Stomach (tissue), 8 donors: ENCODE measurements at regions not wholly inside any gene's neighbourhood (a gene's known extent, or its start where the extent isn't known, plus 50 kb on each side); places are given as distances from the start of the nearest gene placed in this dataset.

Source experiments
- DNase-seq, 2 donors: peaks; one replicate each; pipeline versions ENCODE4 v3.0.0 to v3.0.0-alpha.2; 2013 to 2019
- H3K27ac ChIP-seq, 5 donors: fragments of 200-600 bp in 4 of 5; sonication (generic) in 4 of 5; one replicate each; pipeline ENCODE4 v1.5.1; 2013 to 2019; ENCODE audit warnings: mild to moderate bottlenecking in 1 of 5, moderate library complexity in 1 of 5
- H3K27me3 ChIP-seq, 3 donors: fragments of 200-600 bp; sonication (generic); one replicate each; pipeline ENCODE4 v1.5.1; 2017 to 2019; ENCODE audit warnings: mixed run types in 1 of 3
- H3K36me3 ChIP-seq, 4 donors: fragments of 200-600 bp; sonication (generic); 1 replicate in 3 of 4; 2 replicates in 1 of 4; pipeline ENCODE4 v1.5.1; 2016 to 2019
- H3K4me1 ChIP-seq, 4 donors: fragments of 200-600 bp; sonication (generic); one replicate each; pipeline ENCODE4 v1.5.1; 2016 to 2019
- H3K4me3 ChIP-seq, 4 donors: fragments of 200-600 bp; sonication (generic) in 3 of 4; one replicate each; pipeline ENCODE4 v1.5.1; 2016 to 2019; ENCODE audit warnings: mild to moderate bottlenecking in 1 of 4
- H3K9me3 ChIP-seq, 4 donors: fragments of 200-600 bp; sonication (generic); one replicate each; pipeline ENCODE4 v1.5.1; 2016 to 2019
- CTCF ChIP-seq, 7 experiments: fragments of 450-650 bp in 4 of 7; fragments of 200-600 bp in 3 of 7; sonication (generic) in 3 of 7; IDR thresholded peaks; one replicate each; pipeline ENCODE4 v1.5.1; 2016 to 2019; ENCODE audit warnings: antibody characterized with exemption in 7 of 7, control low read depth in 2 of 7, mild to moderate bottlenecking in 1 of 7
- EP300 ChIP-seq: sonication (generic); formaldehyde crosslinking; IDR thresholded peaks from one replicate; pipeline ENCODE4 v1.6.1; 2017; ENCODE audit warnings: antibody characterized with exemption
- POLR2A ChIP-seq, 4 donors: fragments of 450-650 bp; IDR thresholded peaks; one replicate each; pipeline ENCODE4 v1.6.1; 2016; ENCODE audit warnings: antibody characterized with exemption in 4 of 4, control low read depth in 2 of 4, mild to moderate bottlenecking in 1 of 4, moderate library complexity in 1 of 4
- POLR2AphosphoS5 ChIP-seq, 3 donors: sonication (generic); formaldehyde crosslinking; IDR thresholded peaks; one replicate each; pipeline ENCODE4 v1.6.1; 2016; ENCODE audit warnings: antibody characterized with exemption in 3 of 3
- WGBS, 5 donors: extraction: QIAGEN DNeasy Blood & Tissue Kit in 3 of 5; methylation state at CpG; one replicate each; pipeline versions ENCODE4 v1.1.5 to v1.1.7; 2013 to 2018; 5-methylcytosine and 5-hydroxymethylcytosine counted together
- intact Hi-C: fragments of 100-400 bp; cut with DNase I; formaldehyde crosslinking; loops from one replicate; pipeline ENCODE4 v1.15.1; 2023; ENCODE audit warnings: low total_unique reads
- donor health status: healthy with polysubstance abuse.
- donor health status: Bipolar disorder and iron deficiency.
- donor health status: healthy.

GRCh38 chr5:109584986-109585599 lies 104.6 kb upstream of the MAN2A1 start:
- peak in 1 of 2 donors; percentile 14 for DNase-seq
- intact Hi-C loops = no loop called here
- H3K27ac ChIP-seq = no peak overlapping the region
- H3K27me3 ChIP-seq = no peaks in the 10 kb centered on the region
- no peaks in the 10 kb centered on the region for H3K4me1 ChIP-seq
- TF ChIP-seq POLR2AphosphoS5 (IDR thresholded peaks at IDR 0.05) = no peak
- no peak for TF ChIP-seq EP300
- TF ChIP-seq POLR2A (IDR thresholded peaks at IDR 0.05) = no peak
- TF ChIP-seq CTCF (IDR thresholded peaks at IDR 0.05) = no peak
- H3K9me3 ChIP-seq = no peaks in the 10 kb centered on the region
- no peak overlapping the region for H3K4me3 ChIP-seq
- WGBS, 5 donors = 52 to 68% (median 57%) methylated on average over 4 of the region's 4 CpGs
- no peaks in the 10 kb centered on the region for H3K36me3 ChIP-seq

GRCh38 chr5:109580225-109580624 lies 109.5 kb upstream of the MAN2A1 start:
- no peaks in the 10 kb centered on the region for H3K9me3 ChIP-seq
- 60 to 71% (median 68%) methylated on average over 3 of the region's 3 CpGs for WGBS, 5 donors
- no peaks in the 10 kb centered on the region for H3K27me3 ChIP-seq
- TF ChIP-seq CTCF (IDR thresholded peaks at IDR 0.05) (no peak), POLR2A (IDR thresholded peaks at IDR 0.05) (no peak), EP300 (no peak), POLR2AphosphoS5 (IDR thresholded peaks at IDR 0.05) (no peak)
- intact Hi-C loops = no loop called here
- H3K4me3 ChIP-seq = no peak overlapping the region
- no peak overlapping the region for H3K27ac ChIP-seq
- DNase-seq = no peak
- no peaks in the 10 kb centered on the region for H3K4me1 ChIP-seq
- H3K36me3 ChIP-seq = no peaks in the 10 kb centered on the region

DNA sequence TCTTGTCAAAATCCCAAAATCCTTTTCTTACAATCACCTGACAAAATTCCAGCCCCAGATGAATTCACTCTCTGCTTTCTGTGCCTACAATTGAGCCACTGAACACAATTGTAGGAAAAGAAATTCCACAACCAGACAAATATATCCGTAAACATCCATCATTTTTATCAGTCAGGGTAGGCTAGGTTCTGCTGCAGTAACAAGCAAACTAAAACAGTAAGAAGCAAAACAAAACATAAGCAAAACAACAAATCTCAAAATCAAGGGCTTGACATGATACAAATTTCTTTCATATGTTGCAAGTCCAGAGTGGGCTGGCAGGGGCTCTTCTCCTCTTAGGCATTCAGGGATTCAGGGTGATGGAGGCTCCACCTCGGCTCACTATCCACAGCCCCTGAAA lies 114.2 kb upstream of the MAN2A1 start:
- no peak for TF ChIP-seq POLR2AphosphoS5 (IDR thresholded peaks at IDR 0.05)
- no peak for TF ChIP-seq POLR2A (IDR thresholded peaks at IDR 0.05)
- no peak for TF ChIP-seq EP300
- TF ChIP-seq CTCF (IDR thresholded peaks at IDR 0.05) = no peak
- intact Hi-C loops = no loop called here
- WGBS, 5 donors = 76 to 95% (median 92%) methylated on average over 2 of the region's 2 CpGs

GRCh38 chr5:109574985-109575384 lies 114.7 kb upstream of the MAN2A1 start:
- TF ChIP-seq POLR2A (IDR thresholded peaks at IDR 0.05) (no peak), POLR2AphosphoS5 (IDR thresholded peaks at IDR 0.05) (no peak), CTCF (IDR thresholded peaks at IDR 0.05) (no peak), EP300 (no peak)
- H3K9me3 ChIP-seq = no peaks in the 10 kb centered on the region
- no peaks in the 10 kb centered on the region for H3K36me3 ChIP-seq
- no peaks in the 10 kb centered on the region for H3K4me1 ChIP-seq
- no peak for DNase-seq
- no peak overlapping the region for H3K27ac ChIP-seq
- no peaks in the 10 kb centered on the region for H3K27me3 ChIP-seq
- intact Hi-C loops = no loop called here
- no peak overlapping the region for H3K4me3 ChIP-seq

More for the DNA sequence above, 114.2 kb upstream of the MAN2A1 start:
- H3K4me1 ChIP-seq = no peaks in the 10 kb centered on the region
- no peak for DNase-seq
- H3K27ac ChIP-seq = no peak overlapping the region
- H3K9me3 ChIP-seq = no peaks in the 10 kb centered on the region
- no peaks in the 10 kb centered on the region for H3K36me3 ChIP-seq
- no peak overlapping the region for H3K4me3 ChIP-seq
- no peaks in the 10 kb centered on the region for H3K27me3 ChIP-seq
